HG03558 (cell line): ENCODE measurements at regions not wholly inside any gene's neighbourhood (a gene's known extent, or its start where the extent isn't known, plus 50 kb on each side); places are given as distances from the start of the nearest gene placed in this dataset.
"Not testable (repeated sequence)": the region's sequence is repeated elsewhere in the genome, so short reads cannot be mapped to it uniquely, and the experiment has no call there.

ENCODE experiments used
- ATAC-seq: cut with Tn5 transposase; IDR thresholded peaks from one replicate; pipeline ENCODE4 v1.9.1; 2021; ENCODE audit warnings: moderate number of reproducible peaks; ENCODE audit not compliant: unreplicated experiment; ENCODE audit errors: extremely low read depth

- no peak for ATAC-seq
These were observed 76.4 kb upstream of the TRPM1 start for GRCh38 chr15:31177951-31178350.

DNA sequence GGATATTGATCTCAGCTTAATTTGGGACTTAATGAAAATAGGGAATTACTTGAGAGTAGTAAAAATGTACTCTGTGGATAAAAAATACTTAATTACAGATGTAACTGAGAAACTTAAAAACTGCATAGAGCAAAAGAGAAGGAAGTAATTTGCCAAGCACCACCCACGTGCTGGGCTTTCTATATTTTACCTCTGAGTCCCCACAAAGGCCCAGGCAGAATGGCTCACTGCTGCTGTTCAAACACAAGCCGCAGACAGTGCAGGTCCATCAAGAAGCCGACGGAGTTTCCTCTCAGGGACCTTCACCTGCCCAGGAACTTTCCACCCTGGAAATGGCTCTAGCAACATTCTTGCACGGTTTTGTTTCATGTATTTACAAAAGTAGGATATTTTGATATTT lies 77.2 kb upstream of the TRPM1 start:
- ATAC-seq = no peak

- ATAC-seq = no peak
These were observed 78.2 kb upstream of the TRPM1 start for GRCh38 chr15:31179693-31180092.

DNA sequence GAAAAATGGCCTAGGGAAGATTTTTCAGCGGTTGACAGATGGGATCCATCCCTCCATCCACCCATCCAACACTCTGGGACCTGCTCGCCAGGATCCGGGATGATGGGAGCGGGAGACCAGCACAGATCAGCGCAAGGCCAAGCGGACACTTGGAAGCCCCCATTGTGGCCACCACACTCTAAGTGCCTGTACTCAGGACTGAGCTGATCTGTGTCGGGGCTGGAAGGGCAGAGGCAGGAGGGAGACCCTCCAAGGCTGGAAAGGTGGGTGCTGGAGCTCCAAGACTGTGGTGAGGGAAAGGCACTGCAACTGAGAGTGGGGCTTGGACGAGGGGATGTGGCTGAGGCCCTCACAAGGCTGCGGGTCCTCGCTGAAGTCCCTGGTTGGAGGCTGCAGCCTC lies 91.8 kb upstream of the TRPM1 start:
- no peak for ATAC-seq

GRCh38 chr15:31195871-31196270 lies 94.3 kb upstream of the TRPM1 start:
- no peak for ATAC-seq

GRCh38 chr15:31197497-31198414 lies 96.2 kb upstream of the TRPM1 start:
- ATAC-seq = no peak

DNA sequence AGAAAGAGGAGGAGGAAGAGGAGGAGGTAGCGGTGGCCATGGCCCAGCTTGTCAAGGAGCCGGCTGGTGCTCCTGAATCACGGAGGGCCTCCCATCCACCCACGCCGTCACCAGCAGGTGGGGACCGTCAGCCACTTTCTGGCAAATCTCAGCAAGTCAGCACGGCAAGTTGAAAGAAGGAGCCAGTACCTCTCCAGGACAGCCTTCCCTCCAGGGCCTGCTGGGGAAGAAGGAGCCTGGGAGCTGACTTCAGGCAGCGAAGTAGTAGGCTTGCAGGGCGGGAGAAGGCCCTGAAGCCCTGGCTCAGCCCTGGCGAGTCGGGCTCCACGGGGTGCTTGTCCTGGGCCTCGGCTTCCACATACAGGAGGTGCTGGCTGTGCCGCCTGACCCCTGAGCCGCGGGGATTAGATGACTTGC lies 99.2 kb upstream of the TRPM1 start:
- no peak for ATAC-seq

GRCh38 chr15:31202953-31203352 lies 101.4 kb upstream of the TRPM1 start:
- ATAC-seq = no peak

DNA sequence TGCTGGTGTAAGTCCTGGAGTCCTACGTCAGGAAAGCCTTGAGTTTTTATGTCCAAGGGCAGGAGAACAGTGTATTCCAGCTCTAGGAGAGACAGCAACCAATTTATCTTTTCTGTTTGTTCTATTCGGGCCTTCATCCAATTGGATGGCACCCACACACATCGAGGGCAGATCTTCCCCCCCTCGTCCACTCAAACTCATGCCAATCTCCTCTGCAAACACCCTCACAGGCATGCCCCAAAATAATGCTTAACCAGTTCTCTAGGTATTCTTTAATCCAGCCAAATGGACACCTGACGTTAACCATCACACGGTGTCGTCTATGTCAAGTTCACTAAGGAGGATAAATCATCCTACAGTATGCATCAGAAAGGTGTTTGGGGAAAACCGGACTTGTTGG lies 102.5 kb upstream of the TRPM1 start:
- ATAC-seq = no peak

- ATAC-seq = no peak
These were observed 105.1 kb upstream of the TRPM1 start for GRCh38 chr15:31206386-31207181.

DNA sequence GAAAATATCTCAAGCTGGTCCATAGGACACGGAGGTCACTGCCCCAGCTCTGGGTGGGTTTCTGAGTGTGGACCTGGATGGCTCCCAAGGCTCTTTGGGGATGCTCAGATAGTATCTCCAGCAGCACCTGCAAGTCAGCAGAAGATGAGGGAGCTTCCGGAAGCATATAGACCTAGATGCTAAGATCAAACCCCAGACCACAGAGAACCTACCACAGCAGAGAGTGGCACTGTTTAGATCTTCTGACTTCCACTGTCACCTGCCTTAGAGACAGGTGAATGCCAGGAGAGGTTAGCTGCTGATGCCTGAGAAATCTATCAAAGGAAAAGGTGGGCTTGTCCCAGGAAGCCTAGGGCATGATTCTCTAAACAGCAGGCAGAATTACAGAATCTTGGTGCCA lies 105.7 kb upstream of the TRPM1 start:
- no peak for ATAC-seq

- not testable (repeated sequence) for ATAC-seq
These were observed 106.3 kb upstream of the TRPM1 start for GRCh38 chr15:31207861-31208260.

GRCh38 chr15:31208817-31209216 lies 107.3 kb upstream of the TRPM1 start:
- ATAC-seq = no peak

DNA sequence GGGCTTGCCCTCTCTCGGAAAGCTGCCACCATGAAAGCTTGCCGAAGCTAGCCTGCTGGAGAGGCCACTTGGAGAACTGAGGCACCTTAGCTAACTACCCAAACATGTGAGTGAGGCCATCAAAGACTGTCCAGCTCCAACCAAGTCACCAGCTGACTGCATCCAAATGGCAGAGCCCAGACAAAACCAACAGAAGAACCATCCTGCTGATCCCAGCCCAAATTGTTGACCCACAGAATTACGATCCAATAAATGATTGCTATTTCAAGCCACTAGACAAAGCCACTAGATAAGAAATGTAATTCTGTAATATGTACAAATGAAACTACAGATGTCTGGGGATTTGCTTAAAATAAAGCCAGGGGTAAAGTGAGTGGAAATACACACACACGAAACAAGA lies 109.8 kb upstream of the TRPM1 start:
- no peak for ATAC-seq

- no peak for ATAC-seq
These were observed 111.0 kb upstream of the TRPM1 start for GRCh38 chr15:31212326-31213080.

DNA sequence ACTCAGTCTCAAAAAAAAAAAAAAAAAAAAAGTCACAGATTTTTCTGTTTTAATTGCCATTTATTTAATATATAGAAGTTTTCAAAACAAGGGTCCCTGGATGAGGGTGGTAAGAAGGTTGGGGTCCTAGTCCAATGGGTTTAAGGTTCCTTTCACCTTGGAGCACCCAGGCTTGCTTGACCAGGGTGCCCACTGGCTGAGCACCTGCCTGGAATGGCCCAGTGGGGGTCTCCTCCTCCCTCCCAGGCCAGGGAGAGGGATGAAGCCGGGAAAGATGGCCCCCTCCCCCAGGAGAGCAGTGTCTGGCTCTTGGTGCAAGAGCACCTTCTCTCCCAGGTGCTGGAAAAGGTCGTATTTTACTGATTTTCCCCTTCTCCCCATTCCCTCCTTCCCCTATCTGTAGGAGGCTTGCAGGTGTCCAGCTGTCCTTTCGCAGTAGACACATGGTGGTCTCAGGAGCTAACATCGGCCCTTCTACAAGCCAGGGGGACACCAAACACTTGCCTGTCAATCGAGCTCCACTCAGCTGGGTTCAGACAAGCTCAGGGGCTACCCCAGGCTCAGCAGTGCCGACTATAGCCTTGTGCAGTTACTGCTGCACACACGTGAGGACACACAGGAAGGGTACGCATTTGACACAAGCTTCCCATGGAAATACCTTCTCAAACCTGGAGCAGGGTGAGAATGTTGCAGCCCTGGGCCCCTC lies 112.3 kb upstream of the KLF13 start:
- no peak for ATAC-seq

GRCh38 chr15:31214864-31215489 lies 111.7 kb upstream of the KLF13 start:
- no peak for ATAC-seq

DNA sequence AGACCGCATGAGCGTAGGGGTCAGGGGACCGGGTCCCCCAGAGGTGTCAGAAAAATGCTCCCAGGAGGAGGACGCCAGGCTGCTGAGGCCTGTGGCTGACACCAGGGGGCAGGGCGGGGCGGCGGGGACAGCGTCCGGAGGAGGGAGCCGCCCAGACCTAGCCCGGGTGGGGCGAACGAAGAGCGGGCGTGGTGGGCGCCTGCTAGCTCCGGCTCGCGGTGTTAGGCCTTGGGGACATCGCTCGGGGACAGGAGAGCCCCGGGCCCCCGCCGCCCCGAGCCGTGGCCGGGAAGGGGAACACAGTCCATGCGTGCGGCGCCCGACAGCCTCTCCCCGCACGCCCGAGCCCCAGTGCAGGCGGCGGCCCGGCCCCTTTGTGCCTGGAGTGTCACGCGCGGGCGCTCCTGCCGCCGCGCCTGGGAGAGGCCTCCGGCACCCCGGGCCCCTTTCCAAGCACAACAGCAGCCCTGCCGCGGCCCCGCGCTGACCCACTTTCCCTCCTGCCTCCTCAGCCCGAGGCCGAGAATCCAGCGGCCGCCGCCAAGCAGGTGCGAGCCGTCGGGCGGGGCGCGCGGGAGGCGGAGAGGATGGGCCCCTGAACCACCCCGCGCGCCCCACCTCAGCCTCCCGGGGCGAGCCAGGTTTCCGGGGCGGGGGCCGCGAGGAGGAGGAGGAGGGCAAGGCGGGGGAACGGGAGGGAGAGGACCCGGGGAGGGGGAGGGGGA lies 111.0 kb upstream of the KLF13 start:
- ATAC-seq = peak; percentile 46
